A549 (cell line): ENCODE measurements at regions not wholly inside any gene's neighbourhood (a gene's known extent, or its start where the extent isn't known, plus 50 kb on each side); places are given as distances from the start of the nearest gene placed in this dataset.

Experiments used
- EP300 ChIP-seq, 2 experiments: fragments of >200 bp; sonication (Bioruptor Twin); formaldehyde crosslinking; IDR thresholded peaks; 2 replicates in 1 of 2; 3 replicates in 1 of 2; pipeline ENCODE4 v1.6.1; 2016 to 2017
- JUNB ChIP-seq: fragments of >200 bp; sonication (Bioruptor Twin); formaldehyde crosslinking; IDR thresholded peaks from 2 replicates; pipeline ENCODE4 v1.6.1; 2016
- NR3C1 ChIP-seq: fragments of >200 bp; sonication (Bioruptor Twin); formaldehyde crosslinking; IDR thresholded peaks from 3 replicates; pipeline ENCODE4 v1.6.1; 2017
- POLR2A ChIP-seq: IDR thresholded peaks from 2 replicates; pipeline ENCODE4 v1.6.1; 2012; ENCODE audit warnings: mild to moderate bottlenecking, low read length
- TF ChIP-seq, protein P1 (sequence below): fragments of >200 bp; sonication (Bioruptor Twin); formaldehyde crosslinking; IDR thresholded peaks from 3 replicates; pipeline ENCODE4 v1.5.1; 2016

DNA sequence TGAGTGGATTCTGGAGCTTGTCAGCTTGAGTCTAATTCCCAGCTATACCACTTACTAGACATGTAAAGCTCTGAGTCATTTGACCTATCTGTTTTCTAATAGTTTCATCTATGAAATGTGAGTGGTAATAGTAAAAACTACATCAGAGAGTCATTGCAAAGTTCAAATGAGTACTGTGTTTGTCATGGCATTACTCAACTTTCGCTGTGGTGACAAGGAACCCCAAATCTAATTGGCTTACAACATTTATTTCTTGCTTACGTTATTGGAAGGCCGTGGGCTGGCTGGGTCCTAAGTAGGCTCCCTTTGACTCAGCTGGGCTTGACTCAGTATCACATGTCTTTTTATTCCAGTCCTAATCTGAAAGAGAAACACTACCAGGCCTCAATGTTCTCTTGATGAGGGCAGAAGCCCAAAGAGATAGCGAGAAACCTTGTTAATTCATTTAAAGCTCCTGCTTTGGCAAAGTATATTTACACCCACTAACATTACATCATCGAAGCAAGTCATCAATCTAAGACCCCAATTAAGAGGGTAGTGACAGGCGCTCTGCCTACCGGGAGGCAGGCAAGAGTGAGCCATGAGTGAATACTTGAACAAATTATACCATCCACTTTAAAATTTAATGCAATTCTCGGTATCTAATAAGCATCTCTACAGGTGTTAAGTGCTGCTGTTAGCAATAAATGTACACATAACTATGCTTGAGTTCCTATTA lies 431.8 kb upstream of the SPHKAP start:
- TF ChIP-seq, protein P1, sequence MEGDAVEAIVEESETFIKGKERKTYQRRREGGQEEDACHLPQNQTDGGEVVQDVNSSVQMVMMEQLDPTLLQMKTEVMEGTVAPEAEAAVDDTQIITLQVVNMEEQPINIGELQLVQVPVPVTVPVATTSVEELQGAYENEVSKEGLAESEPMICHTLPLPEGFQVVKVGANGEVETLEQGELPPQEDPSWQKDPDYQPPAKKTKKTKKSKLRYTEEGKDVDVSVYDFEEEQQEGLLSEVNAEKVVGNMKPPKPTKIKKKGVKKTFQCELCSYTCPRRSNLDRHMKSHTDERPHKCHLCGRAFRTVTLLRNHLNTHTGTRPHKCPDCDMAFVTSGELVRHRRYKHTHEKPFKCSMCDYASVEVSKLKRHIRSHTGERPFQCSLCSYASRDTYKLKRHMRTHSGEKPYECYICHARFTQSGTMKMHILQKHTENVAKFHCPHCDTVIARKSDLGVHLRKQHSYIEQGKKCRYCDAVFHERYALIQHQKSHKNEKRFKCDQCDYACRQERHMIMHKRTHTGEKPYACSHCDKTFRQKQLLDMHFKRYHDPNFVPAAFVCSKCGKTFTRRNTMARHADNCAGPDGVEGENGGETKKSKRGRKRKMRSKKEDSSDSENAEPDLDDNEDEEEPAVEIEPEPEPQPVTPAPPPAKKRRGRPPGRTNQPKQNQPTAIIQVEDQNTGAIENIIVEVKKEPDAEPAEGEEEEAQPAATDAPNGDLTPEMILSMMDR = no peak
- TF ChIP-seq EP300 (IDR thresholded peaks at IDR 0.05) (no peak), POLR2A (no peak), NR3C1 (no peak), JUNB (no peak; the same call in 1 of the 2 replicates)
